KG1 (cell line): ENCODE measurements at regions not wholly inside any gene's neighbourhood (a gene's known extent, or its start where the extent isn't known, plus 50 kb on each side); places are given as distances from the start of the nearest gene placed in this dataset.

Experiments used
- DNase-seq: peaks from one replicate; lab custom pipeline; 2025; lab: John Stamatoyannopoulos, UW

DNA sequence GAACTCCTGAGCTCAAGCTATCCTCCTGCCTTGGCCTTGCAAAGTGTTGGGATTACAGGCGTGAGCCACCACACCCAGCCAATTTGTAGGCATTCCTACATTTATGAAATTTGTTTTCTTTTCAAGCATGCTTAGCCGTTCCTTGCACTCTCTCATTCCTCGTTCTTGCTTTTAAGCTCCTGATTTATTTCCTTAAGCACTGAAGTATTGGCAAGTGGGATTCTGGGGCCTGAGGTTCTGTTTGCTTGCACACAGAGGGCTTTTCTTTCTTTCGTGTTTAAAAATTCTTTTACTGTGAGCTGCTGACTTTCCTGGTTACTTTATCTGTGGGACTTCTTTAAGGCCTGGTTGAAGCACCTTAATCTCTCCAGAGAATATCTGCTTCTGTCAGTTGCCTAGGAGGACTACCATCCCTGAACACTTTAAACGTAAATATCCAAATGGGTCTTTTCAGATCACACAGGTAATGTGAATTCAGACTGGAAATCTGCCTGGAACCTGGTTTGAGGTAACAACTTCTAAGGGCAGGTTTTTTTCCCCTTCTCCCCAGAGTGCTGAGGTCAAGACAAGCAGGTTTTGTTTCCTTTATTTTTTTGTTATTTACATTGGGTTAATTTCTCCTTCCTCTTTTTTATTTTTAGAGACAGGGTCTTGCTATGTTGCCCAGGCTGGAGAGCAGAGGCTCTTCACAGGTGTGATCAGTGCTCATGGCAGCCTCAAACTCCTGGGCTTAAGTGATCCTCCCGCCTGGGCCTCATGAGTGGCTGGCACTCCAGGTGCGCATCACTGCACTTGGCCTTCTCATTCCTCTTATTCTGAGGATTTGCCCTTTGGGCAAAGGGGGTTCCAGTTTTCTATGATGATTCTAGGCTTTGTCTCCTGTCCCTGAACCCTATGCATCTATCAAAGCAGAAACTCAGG is 102.9 kb downstream of the PFKFB3 start:
- DNase-seq: no peak

DNA sequence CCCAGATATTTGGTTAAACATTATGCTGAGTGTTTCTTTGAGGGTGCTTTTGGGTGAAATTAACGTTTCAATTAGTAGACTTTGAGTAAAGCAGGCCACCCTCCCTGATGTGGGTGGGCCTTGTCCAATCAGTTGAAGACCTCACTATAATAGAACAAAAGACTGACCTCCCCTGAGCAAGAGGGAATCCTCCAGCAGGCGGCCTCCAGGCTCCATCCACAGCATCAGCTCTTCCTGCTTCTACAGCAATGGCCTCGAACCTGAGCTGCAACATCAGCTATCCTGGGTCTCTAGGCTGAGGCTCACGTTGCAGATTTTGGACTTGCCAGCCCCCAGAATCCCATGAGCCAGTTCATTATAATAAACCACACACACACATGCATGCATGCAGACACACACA is 104.2 kb downstream of the PFKFB3 start:
- no peak for DNase-seq

DNA sequence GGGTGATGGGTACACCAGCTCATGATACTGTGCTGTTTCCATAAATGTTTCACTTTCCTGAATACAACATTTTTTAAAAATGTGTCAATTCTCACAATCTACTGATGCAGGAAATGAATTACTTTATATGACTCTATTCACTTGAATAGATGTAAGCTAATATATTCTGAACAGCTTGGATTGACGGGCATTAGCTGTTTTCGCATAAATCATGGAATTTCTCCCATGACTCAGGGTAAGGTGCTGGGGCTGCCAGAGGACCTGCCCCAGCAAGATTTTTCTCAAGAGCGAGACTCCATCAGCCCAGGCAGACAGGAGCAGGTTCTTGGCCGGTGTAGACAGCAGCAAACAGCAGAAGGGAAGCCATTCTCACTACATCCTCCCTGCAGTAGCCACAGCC is 107.1 kb downstream of the PFKFB3 start:
- DNase-seq: no peak

GRCh38 chr10:6310977-6311376 is 108.2 kb downstream of the PFKFB3 start:
- DNase-seq: no peak

- no peak for DNase-seq
These were observed 109.1 kb downstream of the PFKFB3 start for GRCh38 chr10:6311700-6312330.

GRCh38 chr10:6312636-6313035 is 109.9 kb downstream of the PFKFB3 start:
- DNase-seq: no peak

DNA sequence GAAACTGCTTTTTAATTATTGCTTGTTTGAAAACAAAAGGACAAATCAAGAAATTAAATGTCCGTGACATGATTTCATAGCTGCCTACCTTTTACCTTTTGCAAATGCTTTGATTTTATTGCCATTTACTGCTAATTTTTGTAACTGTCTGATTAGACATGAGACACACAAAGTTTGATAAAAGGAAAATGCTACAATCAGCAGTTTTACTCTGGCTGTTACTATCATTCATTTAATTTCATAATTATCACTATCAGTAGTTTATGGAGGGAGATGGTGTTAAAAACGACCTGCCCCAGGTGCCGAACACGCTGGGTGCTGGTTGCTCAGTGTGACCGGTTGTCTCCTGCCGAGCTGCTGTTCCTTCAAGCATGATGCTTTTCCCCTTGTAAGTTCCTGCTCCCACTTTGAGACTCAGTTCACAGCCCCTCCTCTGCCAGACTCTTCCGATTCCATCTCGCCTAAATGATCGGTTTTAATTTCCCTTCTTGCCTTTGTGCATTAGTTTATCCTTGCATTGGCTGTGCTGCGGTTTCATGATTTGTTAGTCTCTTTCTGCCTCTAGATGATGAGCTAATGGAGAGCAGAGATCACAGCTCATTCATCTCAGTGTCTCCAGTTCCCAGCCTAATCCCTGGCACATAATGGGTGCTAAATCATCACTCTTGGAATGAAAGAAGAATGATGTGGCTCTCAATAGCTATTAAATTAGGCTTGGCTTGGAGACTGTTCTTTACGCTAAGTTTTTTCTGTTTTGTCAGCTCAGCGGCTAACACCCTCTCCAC is 110.6 kb downstream of the PFKFB3 start:
- no peak for DNase-seq

DNA sequence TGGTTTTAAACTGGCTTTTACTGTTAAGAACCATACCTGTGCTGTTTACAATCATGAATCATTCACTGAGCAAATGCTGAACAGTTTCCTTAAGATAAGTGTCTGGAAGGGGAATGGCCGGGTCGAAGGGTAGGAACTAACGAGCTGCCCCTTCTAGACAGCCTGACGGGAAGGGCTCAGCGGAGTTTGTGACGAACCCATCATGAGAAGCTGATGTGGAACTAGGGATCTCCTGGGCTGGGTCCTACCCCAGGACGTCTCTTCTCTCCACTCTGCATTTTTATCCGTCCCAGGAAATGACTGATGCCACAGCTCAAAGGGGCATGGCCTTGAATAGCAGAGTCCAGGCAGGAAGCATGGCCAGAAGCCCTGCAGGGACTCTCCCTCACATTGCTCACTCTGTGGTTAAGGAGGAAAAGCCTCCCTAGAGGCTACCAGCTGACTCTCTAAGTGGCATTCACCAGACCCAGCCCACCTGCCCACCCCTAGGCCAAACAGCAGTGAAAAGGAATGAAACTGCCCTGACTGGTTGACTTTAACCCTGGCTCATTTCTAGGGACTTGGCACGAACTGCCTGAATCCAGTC is 112.0 kb downstream of the PFKFB3 start:
- DNase-seq: no peak

- DNase-seq: no peak
These were observed 116.4 kb downstream of the PFKFB3 start for GRCh38 chr10:6319119-6319518.

DNA sequence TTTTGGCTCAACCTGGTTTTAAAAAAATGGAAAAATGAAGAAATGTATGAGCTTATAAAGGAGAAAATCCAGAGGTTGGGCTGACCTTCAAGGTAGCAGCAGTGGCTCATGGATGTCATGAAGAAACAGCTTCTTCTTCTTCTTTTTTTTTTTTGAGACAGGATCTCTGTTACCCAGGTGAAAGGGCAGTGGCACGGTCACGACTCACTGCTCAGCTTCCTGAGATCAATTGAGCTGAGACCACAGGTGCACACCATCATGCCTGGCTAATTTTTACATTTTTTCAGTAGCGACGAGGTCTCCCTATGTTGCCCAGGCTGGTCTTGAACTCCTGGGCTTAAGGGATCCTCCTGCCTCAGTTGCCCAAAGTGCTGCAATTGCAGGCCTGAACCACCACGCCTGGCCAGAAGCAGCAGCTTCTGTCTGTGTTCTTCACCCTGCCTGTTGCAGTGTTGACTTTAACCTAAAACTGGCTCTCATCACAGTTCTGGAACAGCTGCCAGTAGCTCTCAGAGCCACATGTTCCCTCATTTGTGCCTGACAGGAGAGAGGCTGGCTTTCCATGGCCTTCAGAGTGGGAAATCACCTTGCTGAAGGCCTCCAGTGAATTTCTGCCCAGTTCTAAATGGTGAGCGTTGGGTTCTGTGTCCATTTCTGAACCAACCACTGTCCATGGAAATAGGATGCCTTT is 117.7 kb downstream of the PFKFB3 start:
- DNase-seq: no peak

- no peak for DNase-seq
These were observed 119.1 kb downstream of the PFKFB3 start for GRCh38 chr10:6321880-6322279.

- no peak for DNase-seq
These were observed 120.1 kb downstream of the PFKFB3 start for GRCh38 chr10:6322805-6323204.

- DNase-seq: no peak
These were observed 125.4 kb downstream of the PFKFB3 start for GRCh38 chr10:6327961-6328698.

DNA sequence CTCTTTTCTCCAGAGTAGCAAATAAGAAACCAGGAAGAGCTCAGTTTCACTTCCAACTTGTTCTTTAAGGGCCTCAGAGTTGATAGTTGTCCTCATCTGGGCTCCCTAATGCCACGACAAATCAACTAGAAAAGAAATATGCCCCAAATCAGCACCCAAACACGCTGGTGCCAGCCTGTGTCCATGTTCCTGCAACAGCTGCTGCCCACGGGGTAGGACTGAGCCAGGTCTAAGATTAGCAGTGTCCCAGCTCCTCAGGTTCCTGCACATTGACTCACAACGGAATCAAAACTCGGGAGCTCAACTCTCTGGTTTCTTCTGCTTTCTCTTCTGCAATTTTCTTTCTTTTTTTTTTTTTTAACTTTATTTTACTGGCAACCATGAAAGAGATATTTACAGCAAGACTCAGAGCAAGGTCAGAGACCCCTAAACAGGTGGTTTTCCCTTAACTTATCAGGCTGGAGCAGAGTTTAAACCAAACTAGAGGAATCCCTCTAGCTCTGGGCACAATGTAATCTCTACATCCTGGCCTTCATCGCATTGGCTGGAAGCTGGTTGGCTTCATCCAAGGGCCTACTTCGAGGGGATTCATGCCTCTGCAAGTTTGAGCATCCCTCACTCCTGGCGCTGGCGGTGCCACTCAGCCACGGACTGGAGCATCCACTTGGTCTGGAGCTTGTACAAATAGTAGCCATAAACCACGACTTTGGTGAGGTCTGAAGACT is 126.1 kb downstream of the PFKFB3 start:
- DNase-seq: no peak

GRCh38 chr10:6333086-6333485 is 130.4 kb downstream of the PFKFB3 start:
- DNase-seq: no peak

- DNase-seq: no peak
These were observed 131.2 kb downstream of the PFKFB3 start for GRCh38 chr10:6333973-6334372.

DNA sequence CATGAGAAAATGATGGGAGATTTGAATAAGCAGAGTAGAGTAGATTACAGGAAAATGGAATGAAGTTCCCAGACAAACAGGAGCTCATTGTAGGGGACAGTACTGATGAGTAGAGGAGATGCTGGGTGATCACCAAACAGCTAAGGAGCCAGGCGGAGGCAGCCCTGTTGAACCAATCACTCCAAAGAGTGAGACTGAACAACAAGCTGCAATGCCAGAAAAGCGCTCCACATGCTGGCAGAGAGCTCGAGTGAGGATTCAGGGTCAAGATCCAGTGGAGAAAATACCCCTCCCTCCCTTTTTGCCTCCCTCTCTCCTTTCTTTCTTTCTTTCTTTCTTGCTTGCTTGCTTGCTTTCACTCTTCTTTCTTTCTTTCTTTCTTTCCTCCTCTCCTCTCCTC is 133.3 kb downstream of the PFKFB3 start:
- no peak for DNase-seq

DNA sequence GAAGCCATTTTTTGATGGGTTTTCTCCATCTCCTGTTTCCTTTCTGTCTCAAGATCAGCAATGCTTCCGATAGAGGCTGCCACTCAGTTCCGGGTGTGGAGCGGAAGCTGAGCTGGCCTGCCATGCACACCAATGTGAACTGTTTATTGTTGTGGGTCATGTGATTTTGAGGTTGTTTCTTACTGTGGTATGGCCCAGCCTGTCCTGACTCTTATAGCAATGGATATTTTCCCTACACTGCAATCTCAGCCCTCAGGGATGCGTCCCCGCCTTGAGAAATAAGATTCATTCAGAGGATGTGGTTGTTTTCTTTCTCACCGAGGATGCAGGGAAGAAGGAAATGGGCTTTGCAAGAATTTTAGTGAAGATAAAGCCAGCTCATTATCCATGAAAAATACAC is 134.7 kb downstream of the PFKFB3 start:
- DNase-seq: no peak

- no peak for DNase-seq
These were observed 135.6 kb downstream of the PFKFB3 start for GRCh38 chr10:6338361-6338760.

GRCh38 chr10:6339891-6340290 is 137.2 kb downstream of the PFKFB3 start:
- DNase-seq: no peak
